B cell (primary cell): ENCODE measurements at regions not wholly inside any gene's neighbourhood (a gene's known extent, or its start where the extent isn't known, plus 50 kb on each side); places are given as distances from the start of the nearest gene placed in this dataset.

ENCODE experiments used
- ATAC-seq: fragments of 200-7000 bp; cut with Tn5 transposase; one replicate; pipeline ENCODE4 v1.10.0; 2021; ENCODE audit warnings: low read depth, mild to moderate bottlenecking, moderate number of reproducible peaks, moderate library complexity
- CTCF ChIA-PET: fragments of 350-600 bp; sonication (Branson Sonifier 250); formaldehyde crosslinking; loops from one replicate; lab custom pipeline; 2021; ENCODE audit warnings: antibody characterized with exemption, inconsistent platforms; lab: Charles Lee
- POLR2A ChIA-PET: fragments of 350-600 bp; sonication (Branson Sonifier 250); formaldehyde crosslinking; loops from one replicate; lab custom pipeline; 2021; ENCODE audit warnings: antibody characterized with exemption; lab: Charles Lee
- DNase-seq: peaks from one replicate; pipeline ENCODE4 v3.0.0; 2013
- H2AFZ ChIP-seq: 2 replicates; pipeline ENCODE4 v1.6.1; 2012; ENCODE audit warnings: mild to moderate bottlenecking, low read depth, low read length; ENCODE audit not compliant: insufficient read depth, poor library complexity, severe bottlenecking
- H3K27ac ChIP-seq, 2 donors: 1 replicate in 1 of 2; 2 replicates in 1 of 2; pipeline ENCODE4 v1.5.1; 2012 to 2013; ENCODE audit warnings: low read length in 2 of 2, mild to moderate bottlenecking in 2 of 2, moderate library complexity in 1 of 2
- H3K27me3 ChIP-seq, 4 experiments: fragments of 200-600 bp in 1 of 4; sonication (generic) in 1 of 4; replicated peaks in 1 of 4; 1 replicate in 2 of 4; 2 replicates in 2 of 4; pipeline versions ENCODE4 v1.6.1 to v1.7.0; 2013 to 2016; ENCODE audit warnings: low read length in 3 of 4, mild to moderate bottlenecking in 2 of 4, mixed read lengths in 1 of 4, moderate library complexity in 1 of 4; ENCODE audit not compliant: insufficient read depth in 4 of 4, control insufficient read depth in 3 of 4; ENCODE audit errors: control extremely low read depth in 1 of 4
- H3K36me3 ChIP-seq, 2 experiments: replicated peaks in 1 of 2; 1 replicate in 1 of 2; 2 replicates in 1 of 2; pipeline versions ENCODE4 v1.6.1 to v1.7.1; 2013; ENCODE audit warnings: low read length in 1 of 2; ENCODE audit not compliant: insufficient read depth in 2 of 2, control insufficient read depth in 1 of 2; ENCODE audit errors: control extremely low read depth in 1 of 2, extremely low read depth in 1 of 2
- H3K4me1 ChIP-seq, 2 donors: fragments of 200-600 bp in 1 of 2; sonication (generic) in 1 of 2; 1 replicate in 1 of 2; 2 replicates in 1 of 2; pipeline versions ENCODE4 v1.5.1 to v1.6.1; 2013 to 2017; ENCODE audit warnings: low read length in 2 of 2; ENCODE audit not compliant: control insufficient read depth in 2 of 2, insufficient read depth in 2 of 2
- H3K4me2 ChIP-seq: replicated peaks from 2 replicates; pipeline ENCODE3; 2012; ENCODE audit warnings: mild to moderate bottlenecking, low read depth, low read length; ENCODE audit not compliant: poor library complexity, severe bottlenecking
- H3K4me3 ChIP-seq, 5 experiments: fragments of 200-600 bp in 1 of 5; sonication (generic) in 1 of 5; 1 replicate in 3 of 5; 2 replicates in 2 of 5; pipeline versions ENCODE4 v1.5.1 to v1.7.0; 2011 to 2016; ENCODE audit warnings: low read length in 4 of 5, mild to moderate bottlenecking in 4 of 5, low read depth in 2 of 5, control low read depth in 1 of 5, moderate library complexity in 1 of 5; ENCODE audit not compliant: insufficient read depth in 1 of 5; ENCODE audit errors: control extremely low read depth in 1 of 5, extremely low read depth in 1 of 5
- H3K79me2 ChIP-seq: fragments of 200-600 bp; sonication (generic); one replicate; pipeline ENCODE4 v1.6.0; 2016; ENCODE audit warnings: low read length; ENCODE audit not compliant: control insufficient read depth, insufficient read depth
- H3K9ac ChIP-seq: fragments of 200-600 bp; sonication (generic); 2 replicates; pipeline ENCODE4 v1.6.1; 2017; ENCODE audit warnings: mild to moderate bottlenecking, low read length, moderate library complexity
- H3K9me3 ChIP-seq, 3 donors: one replicate each; pipeline versions ENCODE4 v1.6.1 to v1.7.1; 2013; ENCODE audit warnings: low read length in 2 of 3; ENCODE audit not compliant: control insufficient read depth in 2 of 3, insufficient read depth in 1 of 3; ENCODE audit errors: control extremely low read depth in 1 of 3
- H4K20me1 ChIP-seq: 2 replicates; pipeline ENCODE4 v1.6.0; 2012; ENCODE audit warnings: mild to moderate bottlenecking, low read length; ENCODE audit not compliant: insufficient read depth, control insufficient read depth, poor library complexity, severe bottlenecking
- H3K27ac Mint-ChIP-seq: one replicate; pipeline ENCODE4 v1.8.0; 2021; ENCODE audit warnings: mixed read lengths
- H3K27me3 Mint-ChIP-seq: one replicate; pipeline ENCODE4 v1.8.0; 2021; ENCODE audit warnings: mixed read lengths
- H3K4me1 Mint-ChIP-seq: one replicate; pipeline ENCODE4 v1.8.0; 2021; ENCODE audit warnings: mixed read lengths
- H3K4me3 Mint-ChIP-seq: one replicate; pipeline ENCODE4 v1.8.0; 2021; ENCODE audit warnings: mixed read lengths
- H3K9me3 Mint-ChIP-seq: one replicate; pipeline ENCODE4 v1.8.0; 2022; ENCODE audit warnings: mixed read lengths; ENCODE audit not compliant: insufficient read depth
- CTCF ChIP-seq: fragments of 200-600 bp; IDR thresholded peaks from one replicate; pipeline ENCODE4 v1.8.0; 2022; ENCODE audit warnings: antibody characterized with exemption, mild to moderate bottlenecking
- EZH2 ChIP-seq: IDR thresholded peaks from 2 replicates; pipeline ENCODE4 v1.6.1; 2012; ENCODE audit warnings: borderline replicate concordance, low read depth, mild to moderate bottlenecking, moderate library complexity, low read length; ENCODE audit not compliant: insufficient read depth, poor library complexity, severe bottlenecking
- WGBS: methylation state at CpG from one replicate; pipeline ENCODE4 v1.1.5; 2013; ENCODE audit warnings: missing lambda C conversion rate; ENCODE audit not compliant: insufficient coverage; 5-methylcytosine and 5-hydroxymethylcytosine counted together
- intact Hi-C: fragments of 100-400 bp; cut with micrococcal nuclease; formaldehyde crosslinking; loops from one replicate; pipeline ENCODE4 v1.10.0; 2022

- H3K27ac Mint-ChIP-seq, result no peak overlapping the region
- Histone ChIP-seq H2AFZ (no peak overlapping the region), H3K27me3 (no peaks in the 10 kb centered on the region), H3K36me3 (no peaks in the 10 kb centered on the region), H3K4me2 (no peak overlapping the region), H3K79me2 (no peaks in the 10 kb centered on the region), H3K4me3 (no peak overlapping the region), H3K27ac (no peak overlapping the region), H4K20me1 (no peaks in the 10 kb centered on the region), H3K9me3 (no peaks in the 10 kb centered on the region), H3K4me1 (no peaks in the 10 kb centered on the region), H3K9ac (no peak overlapping the region)
- H3K9me3 Mint-ChIP-seq, result no peaks in the 10 kb centered on the region
- no peak for TF ChIP-seq CTCF
- no peak for TF ChIP-seq EZH2
- ATAC-seq (no peak), DNase-seq (no peak)
- POLR2A ChIA-PET, result no interaction called here
- CTCF ChIA-PET, result no interaction called here
- no CpG with 5 or more reads among the region's 2 CpGs for WGBS
- no peaks in the 10 kb centered on the region for H3K4me1 Mint-ChIP-seq
- intact Hi-C loops, result no loop called here
- no peak overlapping the region for H3K4me3 Mint-ChIP-seq
- no peaks in the 10 kb centered on the region for H3K27me3 Mint-ChIP-seq
Observed at GRCh38 chrX:11040996-11041395, 70.1 kb upstream of the HCCS start.

- H3K4me3 ChIP-seq, result no peak overlapping the region
- no peaks in the 10 kb centered on the region for H3K9me3 Mint-ChIP-seq
- ChIA-PET CTCF (interaction anchor here (0.6 kb wide), 1 partner anchor 1500 kb away, joined by 3 read pairs; no protein-coding TSS in a partner anchor), POLR2A (no interaction called here)
- no peak for ATAC-seq
- H3K4me2 ChIP-seq, result no peak overlapping the region
- no peaks in the 10 kb centered on the region for H3K27me3 ChIP-seq
- no peaks in the 10 kb centered on the region for H3K4me1 ChIP-seq
- H3K4me1 Mint-ChIP-seq, result no peaks in the 10 kb centered on the region
- no peaks in the 10 kb centered on the region for H3K9me3 ChIP-seq
- no peaks in the 10 kb centered on the region for H4K20me1 ChIP-seq
- WGBS, result no CpG with 5 or more reads among the region's 2 CpGs
- no peaks in the 10 kb centered on the region for H3K27me3 Mint-ChIP-seq
- no peak overlapping the region for H3K27ac ChIP-seq
- no peak overlapping the region for H2AFZ ChIP-seq
- intact Hi-C loops, result no loop called here
- no peak overlapping the region for H3K4me3 Mint-ChIP-seq
- H3K27ac Mint-ChIP-seq, result no peak overlapping the region
- no peak overlapping the region for H3K9ac ChIP-seq
- no peak for TF ChIP-seq CTCF
- TF ChIP-seq EZH2, result no peak
- H3K36me3 ChIP-seq, result no peaks in the 10 kb centered on the region
- DNase-seq, result no peak
- H3K79me2 ChIP-seq, result no peaks in the 10 kb centered on the region
Observed at GRCh38 chrX:11050013-11050412, 61.1 kb upstream of the HCCS start.
